Choroid plexus epithelial cell (primary cell): ENCODE measurements at regions not wholly inside any gene's neighbourhood (a gene's known extent, or its start where the extent isn't known, plus 50 kb on each side); places are given as distances from the start of the nearest gene placed in this dataset.

Experiments
- DNase-seq: peaks from one replicate; pipeline ENCODE4 v3.0.0-alpha.2; 2010; ENCODE audit warnings: low read depth
- H3K4me3 ChIP-seq: 2 replicates; pipeline ENCODE4 v1.5.1; 2011; ENCODE audit warnings: low read depth, mild to moderate bottlenecking, control low read depth, low read length, moderate library complexity
- CTCF ChIP-seq: conservative IDR thresholded peaks from 2 replicates; pipeline ENCODE4 v1.5.1; 2011; ENCODE audit warnings: low read depth, mild to moderate bottlenecking, control low read depth, inconsistent platforms, low read length, moderate library complexity

GRCh38 chr11:134666273-134667174, 254.5 kb upstream of the B3GAT1 start:
- H3K4me3 ChIP-seq, result no peak overlapping the region
- DNase-seq, result no peak
- TF ChIP-seq CTCF, result no peak

GRCh38 chr11:134665571-134666270, 253.7 kb upstream of the B3GAT1 start:
- no peak overlapping the region for H3K4me3 ChIP-seq
- DNase-seq, result no peak
- TF ChIP-seq CTCF, result no peak

- H3K4me3 ChIP-seq, result no peak overlapping the region
- TF ChIP-seq CTCF, result no peak
- DNase-seq, result no peak
These were observed 253.1 kb upstream of the B3GAT1 start for GRCh38 chr11:134665188-134665535.

- no peak for TF ChIP-seq CTCF
- no peak for DNase-seq
- H3K4me3 ChIP-seq, result no peak overlapping the region
These were observed 252.6 kb upstream of the B3GAT1 start for GRCh38 chr11:134664447-134665187.

GRCh38 chr11:134663506-134664313, 251.7 kb upstream of the B3GAT1 start:
- no peak overlapping the region for H3K4me3 ChIP-seq
- no peak for DNase-seq
- no peak for TF ChIP-seq CTCF

- no peak for DNase-seq
- no peak overlapping the region for H3K4me3 ChIP-seq
- no peak for TF ChIP-seq CTCF
These were observed 250.8 kb upstream of the B3GAT1 start for GRCh38 chr11:134662629-134663360.
